ENCODE measurements at regions not wholly inside any gene's neighbourhood (a gene's known extent, or its start where the extent isn't known, plus 50 kb on each side); places are given as distances from the start of the nearest gene placed in this dataset.

DNA sequence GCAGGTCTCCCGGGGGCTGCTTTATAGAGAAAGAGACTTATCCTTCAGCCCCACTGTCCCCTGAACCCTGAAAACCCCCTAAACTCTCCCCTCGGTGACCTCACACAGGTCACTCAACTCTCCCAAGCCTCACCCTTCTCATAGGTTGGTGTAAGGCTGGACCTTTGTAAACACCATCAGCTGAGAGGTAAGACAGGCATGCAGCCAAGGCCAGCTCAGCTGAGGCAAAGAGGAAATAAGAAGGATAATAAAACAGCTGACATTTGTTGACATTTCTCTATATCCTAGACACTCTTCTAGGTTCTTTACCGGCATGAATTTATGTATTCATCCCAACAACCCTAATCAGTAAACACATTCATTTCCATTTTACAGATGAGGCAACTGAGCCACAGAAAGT lies 134.3 kb downstream of the CCT6B start:
- TF ChIP-seq, protein P1, sequence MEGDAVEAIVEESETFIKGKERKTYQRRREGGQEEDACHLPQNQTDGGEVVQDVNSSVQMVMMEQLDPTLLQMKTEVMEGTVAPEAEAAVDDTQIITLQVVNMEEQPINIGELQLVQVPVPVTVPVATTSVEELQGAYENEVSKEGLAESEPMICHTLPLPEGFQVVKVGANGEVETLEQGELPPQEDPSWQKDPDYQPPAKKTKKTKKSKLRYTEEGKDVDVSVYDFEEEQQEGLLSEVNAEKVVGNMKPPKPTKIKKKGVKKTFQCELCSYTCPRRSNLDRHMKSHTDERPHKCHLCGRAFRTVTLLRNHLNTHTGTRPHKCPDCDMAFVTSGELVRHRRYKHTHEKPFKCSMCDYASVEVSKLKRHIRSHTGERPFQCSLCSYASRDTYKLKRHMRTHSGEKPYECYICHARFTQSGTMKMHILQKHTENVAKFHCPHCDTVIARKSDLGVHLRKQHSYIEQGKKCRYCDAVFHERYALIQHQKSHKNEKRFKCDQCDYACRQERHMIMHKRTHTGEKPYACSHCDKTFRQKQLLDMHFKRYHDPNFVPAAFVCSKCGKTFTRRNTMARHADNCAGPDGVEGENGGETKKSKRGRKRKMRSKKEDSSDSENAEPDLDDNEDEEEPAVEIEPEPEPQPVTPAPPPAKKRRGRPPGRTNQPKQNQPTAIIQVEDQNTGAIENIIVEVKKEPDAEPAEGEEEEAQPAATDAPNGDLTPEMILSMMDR (IDR thresholded peaks at IDR 0.05), result no peak
- TF ChIP-seq POLR2A (IDR thresholded peaks at IDR 0.05), result no peak

All from vagina (tissue), 2 donors.